GM23338 (cell line): ENCODE measurements at regions not wholly inside any gene's neighbourhood (a gene's known extent, or its start where the extent isn't known, plus 50 kb on each side); places are given as distances from the start of the nearest gene placed in this dataset.

ENCODE experiments used
- ATAC-seq: fragments of 200-7000 bp; cut with Tn5 transposase; 3 replicates; pipeline ENCODE4 v1.9.1; 2020
- DNase-seq: peaks from one replicate; pipeline ENCODE4 v3.0.0-alpha.2; 2015; ENCODE audit warnings: low spot score
- H2AFZ ChIP-seq: fragments of 200-600 bp; sonication (generic); 2 replicates; pipeline ENCODE4 v1.8.0; 2016; ENCODE audit warnings: antibody characterized with exemption, mild to moderate bottlenecking, moderate library complexity
- H3F3A ChIP-seq: fragments of 200-600 bp; sonication (generic); replicated peaks from 2 replicates; pipeline ENCODE4 v1.8.0; 2017; ENCODE audit warnings: antibody characterized with exemption, mixed run types, low read depth
- H3K27ac ChIP-seq: fragments of 200-600 bp; sonication (generic); 2 replicates; pipeline ENCODE4 v1.6.1; 2016; ENCODE audit warnings: low read depth
- H3K27me3 ChIP-seq: fragments of 200-600 bp; sonication (generic); 2 replicates; pipeline ENCODE4 v1.8.0; 2016; ENCODE audit warnings: mild to moderate bottlenecking, mixed run types, moderate library complexity; ENCODE audit not compliant: insufficient read depth
- H3K36me3 ChIP-seq: fragments of 200-600 bp; sonication (generic); 2 replicates; pipeline ENCODE4 v1.8.0; 2016; ENCODE audit warnings: mild to moderate bottlenecking; ENCODE audit not compliant: insufficient read depth
- H3K4me1 ChIP-seq: fragments of 200-600 bp; sonication (generic); 2 replicates; pipeline ENCODE4 v1.8.0; 2016; ENCODE audit warnings: mild to moderate bottlenecking, moderate library complexity; ENCODE audit not compliant: insufficient read depth
- H3K4me2 ChIP-seq: fragments of 200-600 bp; sonication (generic); 2 replicates; pipeline ENCODE4 v1.7.1; 2017; ENCODE audit warnings: mixed run types
- H3K4me3 ChIP-seq: fragments of 200-600 bp; sonication (generic); 2 replicates; pipeline ENCODE4 v1.6.1; 2016; ENCODE audit warnings: mixed run types
- H3K79me2 ChIP-seq: fragments of 200-600 bp; sonication (generic); replicated peaks from 2 replicates; pipeline ENCODE4 v1.8.0; 2017; ENCODE audit warnings: mild to moderate bottlenecking; ENCODE audit not compliant: insufficient read depth
- H3K9me2 ChIP-seq: fragments of 200-600 bp; sonication (generic); 2 replicates; pipeline ENCODE4 v1.8.0; 2017; ENCODE audit not compliant: insufficient read depth
- H4K20me1 ChIP-seq: fragments of 200-600 bp; sonication (generic); replicated peaks from 2 replicates; pipeline ENCODE4 v1.8.0; 2017; ENCODE audit warnings: mild to moderate bottlenecking; ENCODE audit not compliant: insufficient read depth
- H3K27ac Mint-ChIP-seq: 2 replicates; pipeline ENCODE4 v1.8.0; 2020; ENCODE audit warnings: inconsistent platforms, mild to moderate bottlenecking, moderate library complexity, mixed read lengths
- H3K27me3 Mint-ChIP-seq: 3 replicates; pipeline ENCODE4 v1.8.0; 2022; ENCODE audit warnings: low read depth, mild to moderate bottlenecking, moderate library complexity, mixed read lengths, inconsistent platforms; ENCODE audit not compliant: insufficient read depth, poor library complexity
- H3K36me3 Mint-ChIP-seq: 3 replicates; pipeline ENCODE4 v1.8.0; 2021; ENCODE audit warnings: low read depth, mild to moderate bottlenecking, inconsistent platforms, moderate library complexity, mixed read lengths
- H3K4me1 Mint-ChIP-seq: 3 replicates; pipeline ENCODE4 v1.8.0; 2020; ENCODE audit warnings: mild to moderate bottlenecking, inconsistent platforms, mixed read lengths
- H3K4me3 Mint-ChIP-seq: 3 replicates; pipeline ENCODE4 v1.8.0; 2021; ENCODE audit warnings: moderate library complexity, mild to moderate bottlenecking, inconsistent platforms, mixed read lengths
- H3K9me3 Mint-ChIP-seq: 3 replicates; pipeline ENCODE4 v1.8.0; 2020; ENCODE audit warnings: moderate library complexity, mild to moderate bottlenecking, inconsistent platforms, mixed read lengths
- ETS1 ChIP-seq: IDR thresholded peaks from 2 replicates; pipeline ENCODE4 v1.6.1; 2016; ENCODE audit warnings: antibody characterized with exemption
- EZH2phosphoT487 ChIP-seq: fragments of 200-600 bp; sonication (generic); IDR thresholded peaks from one replicate; pipeline ENCODE4 v1.8.1; 2018; ENCODE audit warnings: antibody characterized with exemption; ENCODE audit not compliant: unreplicated experiment
- JUNB ChIP-seq: IDR thresholded peaks from one replicate; pipeline ENCODE4 v1.6.1; 2016; ENCODE audit warnings: antibody characterized with exemption; ENCODE audit not compliant: unreplicated experiment
- TF ChIP-seq, protein P1 (sequence below), 2 experiments: fragments of 200-600 bp in 1 of 2; sonication (generic) in 1 of 2; conservative IDR thresholded peaks; 2 replicates each; pipeline versions ENCODE4 v1.5.1 to v1.6.1; 2016 to 2017; ENCODE audit warnings: antibody characterized with exemption in 2 of 2, low read depth in 2 of 2, mild to moderate bottlenecking in 2 of 2, moderate library complexity in 1 of 2
- TF ChIP-seq, protein P2 (sequence below): IDR thresholded peaks from one replicate; pipeline ENCODE4 v1.6.1; 2018; ENCODE audit warnings: antibody characterized with exemption; ENCODE audit not compliant: unreplicated experiment

GRCh38 chr4:38610966-38611431 is 53.0 kb upstream of the KLF3 start:
- H3K27me3 Mint-ChIP-seq = peaks cover 5% of the 10 kb centered on the region
- Histone ChIP-seq H3K27ac (peak overlapping the region; percentile 42; the same call in 1 of the 2 replicates), H3K27me3 (no peaks in the 10 kb centered on the region), H3K4me3 (no peak overlapping the region), H3K36me3 (no peaks in the 10 kb centered on the region), H3K4me1 (peaks cover 25% of the 10 kb centered on the region), H3K79me2 (no peaks in the 10 kb centered on the region), H4K20me1 (no peaks in the 10 kb centered on the region), H3K4me2 (no peak overlapping the region; the same call in 1 of the 2 replicates), H2AFZ (peak overlapping the region; percentile 67), H3F3A (no peaks in the 10 kb centered on the region), H3K9me2 (peaks cover 4% of the 10 kb centered on the region; the same call in 1 of the 2 replicates)
- no peak overlapping the region for H3K4me3 Mint-ChIP-seq
- TF ChIP-seq, protein P1, sequence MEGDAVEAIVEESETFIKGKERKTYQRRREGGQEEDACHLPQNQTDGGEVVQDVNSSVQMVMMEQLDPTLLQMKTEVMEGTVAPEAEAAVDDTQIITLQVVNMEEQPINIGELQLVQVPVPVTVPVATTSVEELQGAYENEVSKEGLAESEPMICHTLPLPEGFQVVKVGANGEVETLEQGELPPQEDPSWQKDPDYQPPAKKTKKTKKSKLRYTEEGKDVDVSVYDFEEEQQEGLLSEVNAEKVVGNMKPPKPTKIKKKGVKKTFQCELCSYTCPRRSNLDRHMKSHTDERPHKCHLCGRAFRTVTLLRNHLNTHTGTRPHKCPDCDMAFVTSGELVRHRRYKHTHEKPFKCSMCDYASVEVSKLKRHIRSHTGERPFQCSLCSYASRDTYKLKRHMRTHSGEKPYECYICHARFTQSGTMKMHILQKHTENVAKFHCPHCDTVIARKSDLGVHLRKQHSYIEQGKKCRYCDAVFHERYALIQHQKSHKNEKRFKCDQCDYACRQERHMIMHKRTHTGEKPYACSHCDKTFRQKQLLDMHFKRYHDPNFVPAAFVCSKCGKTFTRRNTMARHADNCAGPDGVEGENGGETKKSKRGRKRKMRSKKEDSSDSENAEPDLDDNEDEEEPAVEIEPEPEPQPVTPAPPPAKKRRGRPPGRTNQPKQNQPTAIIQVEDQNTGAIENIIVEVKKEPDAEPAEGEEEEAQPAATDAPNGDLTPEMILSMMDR (conservative IDR thresholded peaks at IDR 0.05; ENCODE audit: low read depth in 2 of 2) = no peak
- TF ChIP-seq JUNB = no peak
- no peak for TF ChIP-seq ETS1
- TF ChIP-seq, protein P2, sequence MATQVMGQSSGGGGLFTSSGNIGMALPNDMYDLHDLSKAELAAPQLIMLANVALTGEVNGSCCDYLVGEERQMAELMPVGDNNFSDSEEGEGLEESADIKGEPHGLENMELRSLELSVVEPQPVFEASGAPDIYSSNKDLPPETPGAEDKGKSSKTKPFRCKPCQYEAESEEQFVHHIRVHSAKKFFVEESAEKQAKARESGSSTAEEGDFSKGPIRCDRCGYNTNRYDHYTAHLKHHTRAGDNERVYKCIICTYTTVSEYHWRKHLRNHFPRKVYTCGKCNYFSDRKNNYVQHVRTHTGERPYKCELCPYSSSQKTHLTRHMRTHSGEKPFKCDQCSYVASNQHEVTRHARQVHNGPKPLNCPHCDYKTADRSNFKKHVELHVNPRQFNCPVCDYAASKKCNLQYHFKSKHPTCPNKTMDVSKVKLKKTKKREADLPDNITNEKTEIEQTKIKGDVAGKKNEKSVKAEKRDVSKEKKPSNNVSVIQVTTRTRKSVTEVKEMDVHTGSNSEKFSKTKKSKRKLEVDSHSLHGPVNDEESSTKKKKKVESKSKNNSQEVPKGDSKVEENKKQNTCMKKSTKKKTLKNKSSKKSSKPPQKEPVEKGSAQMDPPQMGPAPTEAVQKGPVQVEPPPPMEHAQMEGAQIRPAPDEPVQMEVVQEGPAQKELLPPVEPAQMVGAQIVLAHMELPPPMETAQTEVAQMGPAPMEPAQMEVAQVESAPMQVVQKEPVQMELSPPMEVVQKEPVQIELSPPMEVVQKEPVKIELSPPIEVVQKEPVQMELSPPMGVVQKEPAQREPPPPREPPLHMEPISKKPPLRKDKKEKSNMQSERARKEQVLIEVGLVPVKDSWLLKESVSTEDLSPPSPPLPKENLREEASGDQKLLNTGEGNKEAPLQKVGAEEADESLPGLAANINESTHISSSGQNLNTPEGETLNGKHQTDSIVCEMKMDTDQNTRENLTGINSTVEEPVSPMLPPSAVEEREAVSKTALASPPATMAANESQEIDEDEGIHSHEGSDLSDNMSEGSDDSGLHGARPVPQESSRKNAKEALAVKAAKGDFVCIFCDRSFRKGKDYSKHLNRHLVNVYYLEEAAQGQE = no peak
- peaks cover 23% of the 10 kb centered on the region for H3K4me1 Mint-ChIP-seq
- no peaks in the 10 kb centered on the region for H3K36me3 Mint-ChIP-seq
- H3K27ac Mint-ChIP-seq = peak overlapping the region; percentile 12; the same call in 1 of the 2 replicates
- ATAC-seq (no peak; the same call in 2 of the 3 replicates), DNase-seq (no peak)
- no peaks in the 10 kb centered on the region; the same call in 2 of the 3 replicates for H3K9me3 Mint-ChIP-seq

GRCh38 chr4:38611676-38612075 is 52.3 kb upstream of the KLF3 start:
- ATAC-seq (no peak), DNase-seq (no peak)
- no peak overlapping the region for H3K4me3 ChIP-seq
- H3K4me1 ChIP-seq = peaks cover 21% of the 10 kb centered on the region
- H3K4me2 ChIP-seq = no peak overlapping the region
- H3K36me3 Mint-ChIP-seq = 0 out of 3 replicates have a peak, but pooled peaks cover 2% of the 10 kb centered on the region
- H3K9me2 ChIP-seq = peaks cover 4% of the 10 kb centered on the region; the same call in 1 of the 2 replicates
- H3K9me3 Mint-ChIP-seq = no peaks in the 10 kb centered on the region; the same call in 2 of the 3 replicates
- H3F3A ChIP-seq = no peaks in the 10 kb centered on the region
- peaks cover 3% of the 10 kb centered on the region for H3K27me3 Mint-ChIP-seq
- TF ChIP-seq EZH2phosphoT487 = no peak
- no peaks in the 10 kb centered on the region for H3K36me3 ChIP-seq
- no peak overlapping the region for H3K27ac ChIP-seq
- no peak overlapping the region for H3K4me3 Mint-ChIP-seq
- no peaks in the 10 kb centered on the region for H3K27me3 ChIP-seq
- no peak overlapping the region for H2AFZ ChIP-seq
- no peaks in the 10 kb centered on the region for H3K79me2 ChIP-seq
- H3K4me1 Mint-ChIP-seq = peaks cover 17% of the 10 kb centered on the region
- no peak overlapping the region for H3K27ac Mint-ChIP-seq
- no peaks in the 10 kb centered on the region for H4K20me1 ChIP-seq
